GM23338 (cell line): ENCODE measurements at regions not wholly inside any gene's neighbourhood (a gene's known extent, or its start where the extent isn't known, plus 50 kb on each side); places are given as distances from the start of the nearest gene placed in this dataset.

ENCODE experiments used
- ATAC-seq: fragments of 200-7000 bp; cut with Tn5 transposase; 3 replicates; pipeline ENCODE4 v1.9.1; 2020
- DNase-seq: peaks from one replicate; pipeline ENCODE4 v3.0.0-alpha.2; 2015; ENCODE audit warnings: low spot score
- H2AFZ ChIP-seq: fragments of 200-600 bp; sonication (generic); 2 replicates; pipeline ENCODE4 v1.8.0; 2016; ENCODE audit warnings: antibody characterized with exemption, mild to moderate bottlenecking, moderate library complexity
- H3F3A ChIP-seq: fragments of 200-600 bp; sonication (generic); replicated peaks from 2 replicates; pipeline ENCODE4 v1.8.0; 2017; ENCODE audit warnings: antibody characterized with exemption, mixed run types, low read depth
- H3K27ac ChIP-seq: fragments of 200-600 bp; sonication (generic); 2 replicates; pipeline ENCODE4 v1.6.1; 2016; ENCODE audit warnings: low read depth
- H3K27me3 ChIP-seq: fragments of 200-600 bp; sonication (generic); 2 replicates; pipeline ENCODE4 v1.8.0; 2016; ENCODE audit warnings: mild to moderate bottlenecking, mixed run types, moderate library complexity; ENCODE audit not compliant: insufficient read depth
- H3K36me3 ChIP-seq: fragments of 200-600 bp; sonication (generic); 2 replicates; pipeline ENCODE4 v1.8.0; 2016; ENCODE audit warnings: mild to moderate bottlenecking; ENCODE audit not compliant: insufficient read depth
- H3K4me1 ChIP-seq: fragments of 200-600 bp; sonication (generic); 2 replicates; pipeline ENCODE4 v1.8.0; 2016; ENCODE audit warnings: mild to moderate bottlenecking, moderate library complexity; ENCODE audit not compliant: insufficient read depth
- H3K4me2 ChIP-seq: fragments of 200-600 bp; sonication (generic); 2 replicates; pipeline ENCODE4 v1.7.1; 2017; ENCODE audit warnings: mixed run types
- H3K4me3 ChIP-seq: fragments of 200-600 bp; sonication (generic); 2 replicates; pipeline ENCODE4 v1.6.1; 2016; ENCODE audit warnings: mixed run types
- H3K79me2 ChIP-seq: fragments of 200-600 bp; sonication (generic); replicated peaks from 2 replicates; pipeline ENCODE4 v1.8.0; 2017; ENCODE audit warnings: mild to moderate bottlenecking; ENCODE audit not compliant: insufficient read depth
- H3K9me2 ChIP-seq: fragments of 200-600 bp; sonication (generic); 2 replicates; pipeline ENCODE4 v1.8.0; 2017; ENCODE audit not compliant: insufficient read depth
- H4K20me1 ChIP-seq: fragments of 200-600 bp; sonication (generic); replicated peaks from 2 replicates; pipeline ENCODE4 v1.8.0; 2017; ENCODE audit warnings: mild to moderate bottlenecking; ENCODE audit not compliant: insufficient read depth
- H3K27ac Mint-ChIP-seq: 2 replicates; pipeline ENCODE4 v1.8.0; 2020; ENCODE audit warnings: inconsistent platforms, mild to moderate bottlenecking, moderate library complexity, mixed read lengths
- H3K27me3 Mint-ChIP-seq: 3 replicates; pipeline ENCODE4 v1.8.0; 2022; ENCODE audit warnings: low read depth, mild to moderate bottlenecking, moderate library complexity, mixed read lengths, inconsistent platforms; ENCODE audit not compliant: insufficient read depth, poor library complexity
- H3K36me3 Mint-ChIP-seq: 3 replicates; pipeline ENCODE4 v1.8.0; 2021; ENCODE audit warnings: low read depth, mild to moderate bottlenecking, inconsistent platforms, moderate library complexity, mixed read lengths
- H3K4me1 Mint-ChIP-seq: 3 replicates; pipeline ENCODE4 v1.8.0; 2020; ENCODE audit warnings: mild to moderate bottlenecking, inconsistent platforms, mixed read lengths
- H3K4me3 Mint-ChIP-seq: 3 replicates; pipeline ENCODE4 v1.8.0; 2021; ENCODE audit warnings: moderate library complexity, mild to moderate bottlenecking, inconsistent platforms, mixed read lengths
- H3K9me3 Mint-ChIP-seq: 3 replicates; pipeline ENCODE4 v1.8.0; 2020; ENCODE audit warnings: moderate library complexity, mild to moderate bottlenecking, inconsistent platforms, mixed read lengths
- CREB1 ChIP-seq: fragments of 250-450 bp; sonication (Bioruptor Pico); IDR thresholded peaks from 2 replicates; pipeline ENCODE4 v1.5.0; 2020; ENCODE audit warnings: low read depth, mild to moderate bottlenecking, moderate library complexity
- EZH2 ChIP-seq: fragments of 200-600 bp; sonication (generic); IDR thresholded peaks from one replicate; pipeline ENCODE4 v1.8.0; 2017; ENCODE audit warnings: antibody characterized with exemption, mild to moderate bottlenecking, low read depth; ENCODE audit not compliant: unreplicated experiment
- JUNB ChIP-seq: IDR thresholded peaks from one replicate; pipeline ENCODE4 v1.6.1; 2016; ENCODE audit warnings: antibody characterized with exemption; ENCODE audit not compliant: unreplicated experiment
- NANOG ChIP-seq: IDR thresholded peaks from 2 replicates; pipeline ENCODE4 v1.6.1; 2016; ENCODE audit warnings: antibody characterized with exemption, borderline replicate concordance
- POLR2AphosphoS5 ChIP-seq: IDR thresholded peaks from 2 replicates; pipeline ENCODE4 v1.6.1; 2016; ENCODE audit warnings: antibody characterized with exemption, low read depth
- REST ChIP-seq: IDR thresholded peaks from one replicate; pipeline ENCODE4 v1.6.1; 2018; ENCODE audit warnings: antibody characterized with exemption; ENCODE audit not compliant: unreplicated experiment
- ZNF114 ChIP-seq: fragments of 250-450 bp; sonication (Bioruptor Pico); IDR thresholded peaks from 2 replicates; pipeline ENCODE4 v1.5.0; 2020; ENCODE audit warnings: mild to moderate bottlenecking, moderate library complexity
- ZNF331 ChIP-seq: fragments of 250-450 bp; sonication (Bioruptor Pico); IDR thresholded peaks from 2 replicates; pipeline ENCODE4 v1.5.0; 2020; ENCODE audit warnings: low read depth, mild to moderate bottlenecking, moderate library complexity
- TF ChIP-seq, protein P1 (sequence below): IDR thresholded peaks from 2 replicates; pipeline ENCODE4 v1.6.1; 2016; ENCODE audit warnings: antibody characterized with exemption
- TF ChIP-seq, protein P2 (sequence below), 2 experiments: fragments of 200-600 bp in 1 of 2; sonication (generic) in 1 of 2; conservative IDR thresholded peaks; 2 replicates each; pipeline versions ENCODE4 v1.5.1 to v1.6.1; 2016 to 2017; ENCODE audit warnings: antibody characterized with exemption in 2 of 2, low read depth in 2 of 2, mild to moderate bottlenecking in 2 of 2, moderate library complexity in 1 of 2

DNA sequence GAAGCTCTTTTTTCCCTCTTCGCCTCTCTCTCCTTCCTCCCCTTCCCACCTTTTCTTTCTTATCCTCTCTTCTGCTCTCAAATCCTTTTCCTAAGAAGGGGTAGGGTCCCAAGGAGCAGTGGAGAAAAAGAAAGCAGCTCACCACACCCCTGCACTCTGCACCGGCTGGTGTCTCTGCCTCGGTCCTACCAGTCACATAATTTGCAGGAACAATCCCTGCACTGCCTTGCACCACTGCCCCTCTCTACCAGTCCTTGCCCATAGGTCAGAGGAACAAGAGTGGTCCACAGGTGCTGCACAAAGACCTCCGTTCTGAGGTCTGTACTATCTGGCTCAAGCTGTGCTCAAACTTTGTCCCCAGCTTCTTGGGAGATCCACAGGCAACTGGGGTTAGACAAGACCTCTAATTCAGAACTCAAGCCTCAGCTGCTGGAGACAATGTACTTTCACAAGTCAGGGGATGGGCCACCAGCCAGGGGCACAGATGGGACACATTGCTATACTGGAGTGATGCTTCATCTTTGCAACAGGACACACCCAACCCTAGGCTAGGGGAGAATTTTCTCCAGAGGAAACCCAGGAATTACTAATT is 125.4 kb upstream of the ZNF507 start:
- no peak for ATAC-seq
- Histone ChIP-seq H3K9me2 (no peaks in the 10 kb centered on the region), H4K20me1 (no peaks in the 10 kb centered on the region), H3K27ac (no peak overlapping the region), H3F3A (no peaks in the 10 kb centered on the region), H3K4me3 (no peak overlapping the region), H3K4me2 (no peak overlapping the region), H3K79me2 (no peaks in the 10 kb centered on the region), H3K27me3 (peaks cover 19% of the 10 kb centered on the region), H3K4me1 (no peaks in the 10 kb centered on the region; the same call in 1 of the 2 replicates), H3K36me3 (no peaks in the 10 kb centered on the region), H2AFZ (no peak overlapping the region; the same call in 1 of the 2 replicates)
- Mint-ChIP-seq H3K27ac (peak overlapping the region; percentile 51; the same call in 1 of the 2 replicates), H3K9me3 (no peaks in the 10 kb centered on the region), H3K4me3 (no peak overlapping the region), H3K36me3 (no peaks in the 10 kb centered on the region), H3K4me1 (peaks cover 4% of the 10 kb centered on the region; the same call in 1 of the 3 replicates), H3K27me3 (peaks cover 18% of the 10 kb centered on the region)
- TF ChIP-seq ZNF331 (CRISPR knock-in tag) (no peak), REST (no peak), EZH2 (no peak), NANOG (no peak), JUNB (no peak), ZNF114 (CRISPR knock-in tag) (no peak), POLR2AphosphoS5 (no peak), CREB1 (CRISPR knock-in tag) (no peak)
- TF ChIP-seq, protein P1, sequence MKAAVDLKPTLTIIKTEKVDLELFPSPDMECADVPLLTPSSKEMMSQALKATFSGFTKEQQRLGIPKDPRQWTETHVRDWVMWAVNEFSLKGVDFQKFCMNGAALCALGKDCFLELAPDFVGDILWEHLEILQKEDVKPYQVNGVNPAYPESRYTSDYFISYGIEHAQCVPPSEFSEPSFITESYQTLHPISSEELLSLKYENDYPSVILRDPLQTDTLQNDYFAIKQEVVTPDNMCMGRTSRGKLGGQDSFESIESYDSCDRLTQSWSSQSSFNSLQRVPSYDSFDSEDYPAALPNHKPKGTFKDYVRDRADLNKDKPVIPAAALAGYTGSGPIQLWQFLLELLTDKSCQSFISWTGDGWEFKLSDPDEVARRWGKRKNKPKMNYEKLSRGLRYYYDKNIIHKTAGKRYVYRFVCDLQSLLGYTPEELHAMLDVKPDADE, result no peak
- TF ChIP-seq, protein P2, sequence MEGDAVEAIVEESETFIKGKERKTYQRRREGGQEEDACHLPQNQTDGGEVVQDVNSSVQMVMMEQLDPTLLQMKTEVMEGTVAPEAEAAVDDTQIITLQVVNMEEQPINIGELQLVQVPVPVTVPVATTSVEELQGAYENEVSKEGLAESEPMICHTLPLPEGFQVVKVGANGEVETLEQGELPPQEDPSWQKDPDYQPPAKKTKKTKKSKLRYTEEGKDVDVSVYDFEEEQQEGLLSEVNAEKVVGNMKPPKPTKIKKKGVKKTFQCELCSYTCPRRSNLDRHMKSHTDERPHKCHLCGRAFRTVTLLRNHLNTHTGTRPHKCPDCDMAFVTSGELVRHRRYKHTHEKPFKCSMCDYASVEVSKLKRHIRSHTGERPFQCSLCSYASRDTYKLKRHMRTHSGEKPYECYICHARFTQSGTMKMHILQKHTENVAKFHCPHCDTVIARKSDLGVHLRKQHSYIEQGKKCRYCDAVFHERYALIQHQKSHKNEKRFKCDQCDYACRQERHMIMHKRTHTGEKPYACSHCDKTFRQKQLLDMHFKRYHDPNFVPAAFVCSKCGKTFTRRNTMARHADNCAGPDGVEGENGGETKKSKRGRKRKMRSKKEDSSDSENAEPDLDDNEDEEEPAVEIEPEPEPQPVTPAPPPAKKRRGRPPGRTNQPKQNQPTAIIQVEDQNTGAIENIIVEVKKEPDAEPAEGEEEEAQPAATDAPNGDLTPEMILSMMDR (conservative IDR thresholded peaks at IDR 0.05; ENCODE audit: low read depth in 2 of 2), result no peak
- DNase-seq, result no peak
